IMR-90 (cell line): ENCODE measurements at regions not wholly inside any gene's neighbourhood (a gene's known extent, or its start where the extent isn't known, plus 50 kb on each side); places are given as distances from the start of the nearest gene placed in this dataset.

Experiments
- ATAC-seq: fragments of 200-7000 bp; cut with Tn5 transposase; 2 replicates; pipeline ENCODE4 v1.9.1; 2020; ENCODE audit warnings: low read depth, mild to moderate bottlenecking, moderate library complexity
- BruUV-seq: library from RNA; stranded (reverse); fragments of 400-500 nt; replicated peaks from 2 replicates; lab custom pipeline; 2021; lab: Mats Ljungman, UMichigan
- CTCF ChIA-PET: fragments of 300-600 bp; formaldehyde crosslinking; extraction: SDS; loops from one replicate; lab custom pipeline; 2021; ENCODE audit warnings: antibody characterized with exemption; lab: Yijun Ruan, JAX
- POLR2A ChIA-PET: fragments of 300-600 bp; sonication (Branson Sonifier 250); formaldehyde crosslinking; loops from one replicate; lab custom pipeline; 2022; ENCODE audit warnings: antibody characterized with exemption; ENCODE audit not compliant: unreplicated experiment; lab: Charles Lee
- DNase-seq: peaks from one replicate; pipeline ENCODE4 v3.0.0; 2013
- H2AFZ ChIP-seq: replicated peaks from 2 replicates; pipeline ENCODE3; 2013; ENCODE audit warnings: low read length, mild to moderate bottlenecking; ENCODE audit not compliant: poor library complexity
- H2AK5ac ChIP-seq: 2 replicates; pipeline ENCODE4 v1.6.1; 2013; ENCODE audit warnings: low read depth, low read length, inconsistent platforms
- H2AK9ac ChIP-seq: replicated peaks from 2 replicates; pipeline ENCODE3; 2013; ENCODE audit warnings: mild to moderate bottlenecking, low read depth, low read length, moderate library complexity; ENCODE audit not compliant: poor library complexity
- H2BK120ac ChIP-seq: 2 replicates; pipeline ENCODE4 v1.6.1; 2013; ENCODE audit warnings: low read depth, low read length, inconsistent platforms
- H2BK15ac ChIP-seq: 3 replicates; pipeline ENCODE4 v1.6.1; 2013; ENCODE audit warnings: low read depth, low read length, inconsistent platforms
- H2BK20ac ChIP-seq: 2 replicates; pipeline ENCODE4 v1.6.1; 2013; ENCODE audit warnings: low read depth, mild to moderate bottlenecking, inconsistent platforms, low read length, moderate library complexity
- H2BK5ac ChIP-seq: 2 replicates; pipeline ENCODE4 v1.6.1; 2013; ENCODE audit warnings: mild to moderate bottlenecking, low read depth, low read length, inconsistent platforms; ENCODE audit not compliant: poor library complexity, severe bottlenecking
- H3K14ac ChIP-seq: replicated peaks from 2 replicates; pipeline ENCODE4 v1.6.1; 2013; ENCODE audit warnings: low read depth, low read length, inconsistent platforms
- H3K18ac ChIP-seq: 2 replicates; pipeline ENCODE4 v1.6.1; 2013; ENCODE audit warnings: low read depth, low read length, control low read depth
- H3K23ac ChIP-seq: 2 replicates; pipeline ENCODE4 v1.6.1; 2013; ENCODE audit warnings: low read depth, low read length, inconsistent platforms
- H3K27ac ChIP-seq: 2 replicates; pipeline ENCODE4 v1.5.1; 2013; ENCODE audit warnings: mild to moderate bottlenecking, control low read depth, low read length; ENCODE audit not compliant: insufficient read depth
- H3K27me3 ChIP-seq: 2 replicates; pipeline ENCODE4 v1.6.1; 2013; ENCODE audit warnings: low read length; ENCODE audit not compliant: control insufficient read depth, insufficient read depth
- H3K36me3 ChIP-seq: 2 replicates; pipeline ENCODE4 v1.6.1; 2013; ENCODE audit warnings: low read length, mixed read lengths; ENCODE audit not compliant: control insufficient read depth, insufficient read depth
- H3K4ac ChIP-seq: 2 replicates; pipeline ENCODE4 v1.6.1; 2013; ENCODE audit warnings: low read depth, low read length, inconsistent platforms
- H3K4me1 ChIP-seq: 2 replicates; pipeline ENCODE4 v1.6.1; 2013; ENCODE audit warnings: low read length, mixed read lengths; ENCODE audit not compliant: control insufficient read depth, insufficient read depth
- H3K4me2 ChIP-seq: 2 replicates; pipeline ENCODE4 v1.6.1; 2013; ENCODE audit warnings: low read depth, mild to moderate bottlenecking, control low read depth, low read length, moderate library complexity
- H3K4me3 ChIP-seq: 2 replicates; pipeline ENCODE4 v1.5.1; 2013; ENCODE audit warnings: low read depth, mild to moderate bottlenecking, control low read depth, low read length, moderate library complexity; ENCODE audit not compliant: insufficient read depth
- H3K56ac ChIP-seq: 2 replicates; pipeline ENCODE4 v1.6.1; 2013; ENCODE audit warnings: low read length, inconsistent platforms; ENCODE audit not compliant: insufficient read depth; ENCODE audit errors: extremely low read depth
- H3K79me1 ChIP-seq, 2 experiments: 2 replicates each; pipeline ENCODE4 v1.6.1; 2013; ENCODE audit warnings: low read length in 2 of 2, inconsistent platforms in 1 of 2, low read depth in 1 of 2
- H3K9ac ChIP-seq: 2 replicates; pipeline ENCODE4 v1.6.1; 2013; ENCODE audit warnings: low read depth, low read length, control low read depth
- H3K9me1 ChIP-seq: 2 replicates; pipeline ENCODE4 v1.6.1; 2013; ENCODE audit warnings: low read length, inconsistent platforms; ENCODE audit not compliant: insufficient read depth
- H3K9me3 ChIP-seq: 2 replicates; pipeline ENCODE4 v1.6.1; 2013; ENCODE audit warnings: low read length; ENCODE audit not compliant: control insufficient read depth, insufficient read depth
- H4K20me1 ChIP-seq: 2 replicates; pipeline ENCODE4 v1.6.1; 2013; ENCODE audit warnings: low read length, inconsistent platforms; ENCODE audit not compliant: insufficient read depth
- H4K5ac ChIP-seq: 2 replicates; pipeline ENCODE4 v1.6.1; 2013; ENCODE audit warnings: mild to moderate bottlenecking, low read depth, low read length, control low read depth
- H4K8ac ChIP-seq, 2 experiments: 2 replicates each; pipeline ENCODE4 v1.6.1; 2013; ENCODE audit warnings: low read depth in 2 of 2, low read length in 2 of 2, control low read depth in 1 of 2, inconsistent platforms in 1 of 2
- H4K91ac ChIP-seq: 2 replicates; pipeline ENCODE4 v1.6.1; 2013; ENCODE audit warnings: low read depth, low read length, inconsistent platforms; ENCODE audit not compliant: insufficient read depth
- BHLHE40 ChIP-seq: fragments of 150-350 bp; IDR thresholded peaks from 2 replicates; pipeline ENCODE4 v1.6.1; 2016; ENCODE audit warnings: mild to moderate bottlenecking, low read depth, low read length
- CHD1 ChIP-seq: IDR thresholded peaks from 2 replicates; pipeline ENCODE4 v1.6.1; 2012; ENCODE audit warnings: low read depth, low read length, improper control_type of control experiment
- CTCF ChIP-seq: conservative IDR thresholded peaks from 2 replicates; pipeline ENCODE4 v1.5.1; 2012; ENCODE audit warnings: mild to moderate bottlenecking, low read depth, low read length, improper control_type of control experiment
- FOS ChIP-seq: fragments of 150-350 bp; IDR thresholded peaks from 2 replicates; pipeline ENCODE4 v1.6.1; 2016; ENCODE audit warnings: low read depth, low read length
- MAFK ChIP-seq: IDR thresholded peaks from 2 replicates; pipeline ENCODE4 v1.6.1; 2012; ENCODE audit warnings: low read depth, low read length, improper control_type of control experiment
- MAZ ChIP-seq: IDR thresholded peaks from 2 replicates; pipeline ENCODE4 v1.6.1; 2012; ENCODE audit warnings: low read depth, mild to moderate bottlenecking, low read length, improper control_type of control experiment, moderate library complexity, borderline replicate concordance
- NFE2L2 ChIP-seq: fragments of 150-350 bp; IDR thresholded peaks from 2 replicates; pipeline ENCODE4 v1.6.1; 2016; ENCODE audit warnings: low read depth, mild to moderate bottlenecking, low read length
- POLR2A ChIP-seq: IDR thresholded peaks from 2 replicates; pipeline ENCODE4 v1.6.1; 2012; ENCODE audit warnings: mild to moderate bottlenecking, low read depth, low read length
- RAD21 ChIP-seq: IDR thresholded peaks from 2 replicates; pipeline ENCODE4 v1.6.1; 2012; ENCODE audit warnings: low read length, improper control_type of control experiment
- RCOR1 ChIP-seq: IDR thresholded peaks from 2 replicates; pipeline ENCODE4 v1.6.1; 2012; ENCODE audit warnings: mild to moderate bottlenecking, low read length, improper control_type of control experiment; ENCODE audit not compliant: insufficient replicate concordance
- SMC3 ChIP-seq: fragments of 150-350 bp; IDR thresholded peaks from 2 replicates; pipeline ENCODE4 v1.6.1; 2016; ENCODE audit warnings: low read depth, mild to moderate bottlenecking, antibody characterized with exemption, low read length, moderate library complexity
- WGBS, 2 experiments: methylation state at CpG; one replicate each; pipeline versions ENCODE4 v1.1.5 to v1.1.7; 2013; ENCODE audit warnings: missing lambda C conversion rate in 2 of 2; ENCODE audit not compliant: insufficient read length in 1 of 2; ENCODE audit errors: extremely low coverage in 2 of 2; 5-methylcytosine and 5-hydroxymethylcytosine counted together
- dilution Hi-C: fragments of 300-500 bp; cut with HindIII; formaldehyde crosslinking; loops from one replicate; pipeline ENCODE4 v1.14.3; 2018; ENCODE audit warnings: low sequenced_read_pairs; ENCODE audit not compliant: unreplicated experiment
- in situ Hi-C: fragments of 300-500 bp; cut with MboI; formaldehyde crosslinking; loops from 3 replicates; pipeline ENCODE4 v1.14.3; 2019; ENCODE audit warnings: low sequenced_read_pairs, inconsistent platforms, mixed read lengths
- intact Hi-C: fragments of 100-400 bp; cut with micrococcal nuclease; formaldehyde crosslinking; loops from 2 replicates; pipeline ENCODE4 v1.10.0; 2022
- TF ChIP-seq, protein P1 (sequence below): fragments of 150-350 bp; IDR thresholded peaks from 2 replicates; pipeline ENCODE4 v1.6.1; 2017; ENCODE audit warnings: mild to moderate bottlenecking, antibody characterized with exemption, low read length, low read depth

DNA sequence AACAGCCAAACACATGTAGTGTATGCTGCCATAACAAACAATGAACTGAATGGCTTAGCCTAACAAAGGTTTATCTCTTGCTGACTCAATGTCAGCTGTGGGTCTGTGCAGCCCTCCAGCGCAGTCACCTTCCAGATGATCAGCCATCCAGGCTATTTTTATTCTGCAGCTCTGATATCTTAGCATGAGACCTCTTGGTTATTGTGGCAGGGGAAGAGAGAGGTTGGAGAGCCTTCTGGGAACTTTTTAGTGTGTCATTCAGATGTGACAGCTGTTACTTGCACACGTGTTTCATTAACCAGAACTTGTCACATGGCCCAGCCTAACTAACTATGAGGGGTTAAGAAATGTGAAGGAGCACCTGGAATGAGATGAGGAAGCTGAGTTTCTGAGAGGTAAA lies 202.5 kb downstream of the DHX35 start:
- ATAC-seq (no peak), DNase-seq (no peak)
- POLR2A ChIA-PET = no interaction called here
- Histone ChIP-seq H4K8ac (no peak overlapping the region), H2AK5ac (no peak overlapping the region), H4K20me1 (no peaks in the 10 kb centered on the region), H3K27ac (no peak overlapping the region), H4K91ac (no peak overlapping the region), H3K4me2 (no peak overlapping the region), H3K4me1 (no peaks in the 10 kb centered on the region), H3K56ac (no peak overlapping the region), H2BK120ac (no peak overlapping the region), H3K4ac (no peak overlapping the region), H2BK5ac (no peak overlapping the region), H2BK15ac (no peak overlapping the region), H3K14ac (no peak overlapping the region), H3K9me1 (no peaks in the 10 kb centered on the region), H3K9ac (no peak overlapping the region), H3K4me3 (no peak overlapping the region), H4K5ac (no peak overlapping the region), H2BK20ac (no peak overlapping the region), H3K27me3 (no peaks in the 10 kb centered on the region), H3K9me3 (no peaks in the 10 kb centered on the region), H3K18ac (no peak overlapping the region), H2AK9ac (no peak overlapping the region), H3K23ac (no peak overlapping the region), H3K79me1 (no peaks in the 10 kb centered on the region), H2AFZ (no peak overlapping the region), H3K36me3 (no peaks in the 10 kb centered on the region)
- in situ Hi-C loops (no loop called here), dilution Hi-C loops (no loop called here), intact Hi-C loops (no loop called here)
- CTCF ChIA-PET = no interaction called here
- WGBS, 2 experiments = no CpG with 5 or more reads among the region's 2 CpGs
- no TSS peak for BruUV-seq
- no peak for TF ChIP-seq POLR2A
- TF ChIP-seq BHLHE40 = no peak
- no peak for TF ChIP-seq CTCF
- no peak for TF ChIP-seq RAD21
- TF ChIP-seq RCOR1 = no peak
- no peak for TF ChIP-seq CHD1
- no peak for TF ChIP-seq NFE2L2
- no peak for TF ChIP-seq MAFK
- TF ChIP-seq FOS = no peak
- no peak for TF ChIP-seq MAZ
- TF ChIP-seq, protein P1, sequence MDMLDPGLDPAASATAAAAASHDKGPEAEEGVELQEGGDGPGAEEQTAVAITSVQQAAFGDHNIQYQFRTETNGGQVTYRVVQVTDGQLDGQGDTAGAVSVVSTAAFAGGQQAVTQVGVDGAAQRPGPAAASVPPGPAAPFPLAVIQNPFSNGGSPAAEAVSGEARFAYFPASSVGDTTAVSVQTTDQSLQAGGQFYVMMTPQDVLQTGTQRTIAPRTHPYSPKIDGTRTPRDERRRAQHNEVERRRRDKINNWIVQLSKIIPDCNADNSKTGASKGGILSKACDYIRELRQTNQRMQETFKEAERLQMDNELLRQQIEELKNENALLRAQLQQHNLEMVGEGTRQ = no peak
- TF ChIP-seq SMC3 = no peak
